ENCODE measurements at regions not wholly inside any gene's neighbourhood (a gene's known extent, or its start where the extent isn't known, plus 50 kb on each side); places are given as distances from the start of the nearest gene placed in this dataset.
"Not testable (repeated sequence)": the region's sequence is repeated elsewhere in the genome, so short reads cannot be mapped to it uniquely, and the experiment has no call there.

DNA sequence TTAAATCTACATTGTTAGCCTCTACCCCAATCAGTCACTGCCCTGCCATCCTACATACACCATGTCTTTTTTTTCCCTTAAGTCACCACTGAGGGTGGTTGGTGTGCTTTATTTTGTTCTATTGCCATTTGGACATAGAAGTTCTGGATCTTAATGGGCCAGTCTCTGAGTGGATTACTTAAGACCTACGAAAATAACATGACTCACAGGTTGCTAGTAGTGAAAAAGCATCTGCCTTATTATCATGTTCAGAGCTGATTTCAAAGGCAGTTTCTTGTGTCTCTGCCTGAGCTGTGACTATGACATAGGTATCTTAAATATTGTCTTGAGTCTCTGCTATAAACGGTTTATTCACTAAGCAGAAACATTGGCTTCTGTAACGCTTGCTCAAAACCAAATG is 410.8 kb downstream of the MDFIC start:
- DNase-seq: no peak

DNA sequence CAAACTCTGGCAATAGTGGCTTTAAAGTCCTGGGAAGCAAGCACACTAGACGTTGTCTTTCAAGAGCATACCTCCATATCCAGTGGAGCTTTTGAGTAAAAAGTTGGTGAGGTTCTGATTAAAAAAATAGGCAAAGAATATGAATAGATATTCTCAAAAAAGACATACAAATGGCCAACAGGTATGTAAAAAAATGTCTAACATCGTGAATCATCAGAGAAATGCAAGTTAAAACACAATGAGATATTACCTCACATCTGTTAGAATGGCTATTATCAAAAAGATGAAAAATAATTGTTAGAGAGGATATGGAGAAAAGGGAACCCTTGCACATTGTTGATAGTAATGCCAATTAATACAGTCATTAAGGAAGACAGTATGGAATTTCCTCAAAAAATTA is 407.1 kb downstream of the MDFIC start:
- DNase-seq: no peak

DNA sequence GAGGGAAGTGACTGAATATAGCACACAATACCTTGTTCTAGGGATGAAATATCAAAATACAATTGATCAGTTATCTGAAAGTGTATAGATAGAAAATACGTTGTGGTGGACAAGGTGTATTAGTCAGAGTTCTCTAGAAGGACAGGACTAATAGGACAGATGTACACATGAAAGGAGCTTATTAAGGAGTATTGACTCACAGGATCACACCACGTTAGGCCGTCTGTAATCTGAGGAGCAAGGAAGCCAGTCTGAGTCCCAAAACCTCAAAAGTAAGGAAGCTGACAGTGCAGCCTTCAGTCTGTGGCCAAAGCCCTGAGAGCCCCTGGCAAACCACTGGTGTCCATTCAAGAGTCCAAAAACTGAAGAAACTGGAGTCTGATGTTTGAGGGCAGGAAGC is 406.1 kb downstream of the MDFIC start:
- no peak for DNase-seq

DNA sequence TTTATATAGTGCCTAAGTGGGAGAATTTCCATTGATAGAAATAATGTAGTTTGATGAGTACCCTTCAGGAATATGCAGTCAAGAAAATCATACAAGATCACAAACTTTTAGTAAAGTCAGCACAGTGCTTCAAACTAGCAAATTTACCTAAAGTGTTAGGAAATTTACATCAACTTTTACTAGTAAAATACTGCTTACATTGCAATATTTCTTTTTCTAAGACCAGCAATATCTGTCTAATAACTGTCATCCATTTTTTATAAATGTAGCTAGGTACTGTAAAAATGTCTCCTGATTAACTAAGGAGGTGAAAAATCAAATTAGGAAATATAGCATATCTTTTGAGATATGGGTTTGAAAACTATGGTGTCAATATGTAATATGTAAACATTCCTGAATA is 405.4 kb downstream of the MDFIC start:
- no peak for DNase-seq

DNA sequence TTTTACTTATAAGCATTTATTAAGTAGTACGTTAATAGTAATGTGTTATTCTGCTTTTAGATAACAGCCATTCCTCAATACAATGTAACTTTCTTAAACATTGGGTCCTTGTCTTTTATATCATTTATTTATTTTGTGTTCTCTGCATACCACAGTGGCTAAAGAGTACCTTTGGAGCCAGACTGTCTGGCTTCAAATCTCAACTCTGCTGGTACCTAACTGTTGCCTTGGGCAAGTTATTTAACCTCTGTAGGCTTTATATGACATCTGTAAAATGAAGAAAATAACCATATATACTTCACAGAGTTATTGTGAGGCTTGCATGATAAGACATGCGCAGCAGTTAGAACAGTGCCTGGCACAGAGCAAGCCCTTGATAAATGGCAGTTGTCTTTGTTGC is 397.6 kb downstream of the MDFIC start:
- DNase-seq: no peak

DNA sequence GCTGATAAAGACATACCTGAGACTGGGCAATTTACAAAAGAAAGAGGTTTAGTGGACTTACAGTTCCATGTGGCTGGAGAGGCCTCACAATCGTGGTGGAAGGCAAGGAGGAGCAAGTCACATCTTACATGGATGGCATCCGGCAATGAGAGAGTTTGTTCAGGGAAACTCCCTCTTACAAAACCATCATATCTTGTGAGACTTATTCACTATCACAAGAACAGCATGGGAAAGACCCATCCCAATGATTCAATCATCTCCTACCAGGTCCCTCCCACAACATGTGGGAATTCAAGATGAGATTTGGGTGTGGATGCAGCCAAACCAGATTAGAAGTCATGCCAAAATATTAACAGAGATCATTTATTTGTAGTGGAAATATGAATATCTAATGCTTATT is 388.4 kb downstream of the MDFIC start:
- DNase-seq: not testable (repeated sequence)

DNA sequence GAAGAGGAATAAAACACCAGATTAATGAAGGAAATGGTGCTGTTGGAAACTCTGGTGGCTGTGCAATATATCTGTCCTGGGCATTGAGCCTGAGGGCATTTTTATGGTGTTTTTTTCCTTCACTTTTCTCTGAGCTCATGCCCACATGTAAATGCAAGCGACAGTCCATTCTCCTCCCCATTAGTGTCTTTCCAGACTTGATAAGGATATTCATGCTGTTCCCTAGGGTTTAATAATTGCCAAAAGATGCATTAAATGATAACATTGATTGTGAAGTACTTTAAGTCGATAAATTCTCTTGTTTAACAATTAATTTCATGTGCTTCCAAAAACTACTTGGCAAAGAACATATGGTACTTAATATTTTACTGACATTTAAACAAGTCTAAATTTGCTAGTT is 384.7 kb downstream of the MDFIC start:
- DNase-seq: no peak

DNA sequence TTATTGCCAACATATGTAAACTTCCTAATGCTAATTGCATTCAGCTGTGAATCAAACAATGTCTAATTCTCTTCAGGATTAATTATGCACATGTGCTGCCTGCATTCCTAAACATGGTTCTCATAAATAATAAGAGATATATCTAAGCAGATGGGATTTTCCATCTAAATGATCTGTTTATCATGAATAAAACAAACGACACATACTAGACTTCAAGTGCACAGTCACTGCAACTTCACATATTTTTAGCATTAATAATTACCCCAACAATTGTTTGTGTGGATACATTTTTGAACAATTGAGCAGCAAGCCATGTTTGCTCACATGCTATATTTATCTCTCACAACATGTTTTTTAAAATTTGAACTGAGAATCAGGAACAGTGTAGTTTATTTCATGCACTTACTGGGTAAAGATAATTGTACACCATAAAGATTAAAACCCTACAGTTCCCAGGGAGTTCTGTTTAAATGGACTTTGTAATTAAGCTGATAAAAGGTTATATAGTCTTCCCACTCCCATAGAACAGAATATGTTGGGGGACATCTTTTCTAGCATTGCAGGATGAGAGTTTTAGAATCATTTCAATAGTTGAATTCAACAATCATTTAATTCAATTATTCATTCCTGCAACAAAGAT is 378.5 kb downstream of the MDFIC start:
- DNase-seq: no peak

DNA sequence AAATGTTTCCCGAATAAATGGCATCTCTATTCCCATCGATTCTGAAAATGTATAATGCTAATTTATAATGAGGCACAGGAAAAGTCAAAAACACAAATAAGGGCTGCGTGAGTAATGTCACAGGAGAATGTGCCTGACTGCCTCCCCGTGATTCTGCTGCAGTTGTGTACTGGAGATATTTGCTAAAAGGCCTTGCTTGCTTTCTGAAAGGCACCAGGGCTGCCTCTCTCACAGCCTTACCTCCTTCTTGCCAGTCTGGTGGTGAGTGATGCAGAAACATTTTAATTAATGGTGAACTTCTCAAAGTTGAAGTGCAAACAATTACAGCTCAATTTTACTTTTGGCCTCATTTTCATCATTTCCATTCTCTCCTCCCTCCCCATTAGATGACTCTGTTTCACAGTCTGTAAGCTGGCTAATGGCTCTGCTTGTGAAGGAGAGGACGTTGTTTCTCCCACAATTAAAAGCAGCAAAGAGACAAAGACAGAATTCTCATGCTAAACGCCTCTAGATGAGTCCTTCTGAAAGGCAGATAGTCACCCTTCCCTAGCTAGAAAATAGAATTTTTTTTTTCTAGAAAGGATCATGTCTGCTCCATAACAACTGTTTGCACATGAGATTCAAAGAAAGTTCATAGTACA is 377.6 kb downstream of the MDFIC start:
- DNase-seq: no peak

DNA sequence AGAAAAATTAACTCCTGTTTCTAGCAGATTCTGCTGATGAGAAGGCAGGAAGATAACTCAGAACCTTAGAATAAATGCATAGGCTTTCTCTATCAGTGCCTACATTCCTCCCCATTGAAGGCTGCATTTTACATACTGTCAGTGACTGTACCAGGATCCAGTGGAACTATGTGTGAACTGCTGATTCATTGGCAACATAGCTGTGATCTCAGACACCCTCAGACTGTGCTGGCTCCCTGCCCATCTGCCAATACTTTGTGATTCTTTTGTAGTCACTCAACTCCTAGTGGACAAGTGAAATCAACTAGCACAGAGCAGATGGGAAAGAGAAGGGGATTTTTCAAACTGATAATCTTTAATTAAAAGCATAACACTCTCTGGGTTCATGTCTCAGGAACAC is 375.8 kb downstream of the MDFIC start:
- DNase-seq: no peak

DNA sequence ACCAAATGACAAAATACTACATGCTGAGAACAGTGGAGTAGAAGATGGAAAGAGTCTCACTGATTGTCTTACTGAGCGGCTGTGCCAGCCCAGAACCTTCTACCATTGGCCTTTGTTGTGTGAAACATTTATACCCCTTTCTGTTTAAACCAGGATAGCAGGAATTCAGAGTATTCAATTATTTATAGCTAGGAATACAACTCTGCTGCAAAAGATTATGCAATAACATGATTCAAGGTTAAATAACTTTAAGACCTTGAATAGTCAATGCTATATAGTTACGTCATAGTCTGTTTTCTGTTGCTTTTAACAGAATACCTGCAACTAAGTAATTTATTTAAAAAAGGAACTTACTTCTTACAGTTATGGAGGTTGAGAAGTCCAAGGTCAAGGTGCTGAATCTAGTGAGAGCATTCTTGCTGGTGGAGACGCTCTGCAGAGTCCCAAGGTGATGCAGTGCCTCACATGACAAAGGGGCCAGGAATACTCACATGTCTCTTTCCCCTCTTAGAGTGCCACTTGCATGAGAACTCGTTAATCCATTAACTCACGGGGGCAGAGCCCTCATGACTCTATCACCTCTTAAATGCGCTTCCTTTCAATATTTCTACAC is 371.8 kb downstream of the MDFIC start:
- no peak for DNase-seq

DNA sequence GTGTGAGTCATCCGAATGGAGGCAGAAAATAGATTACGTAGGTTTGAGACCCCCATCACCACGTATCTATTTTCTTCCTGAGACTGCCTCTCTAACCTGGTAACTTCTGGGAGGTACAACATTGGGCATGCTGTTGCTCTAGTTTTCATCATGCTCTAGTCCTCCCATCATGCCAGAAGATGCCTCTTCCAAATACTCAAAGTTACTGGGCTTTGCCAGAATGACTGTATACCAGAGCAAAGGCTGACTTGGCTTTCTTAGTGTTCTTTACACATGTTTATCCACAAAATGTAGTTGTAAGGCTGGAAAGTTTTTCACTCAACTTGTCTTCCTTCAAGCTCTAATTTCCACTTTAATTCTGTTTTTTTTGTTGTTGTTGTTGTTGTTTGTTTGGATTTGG is 370.5 kb downstream of the MDFIC start:
- no peak for DNase-seq

DNA sequence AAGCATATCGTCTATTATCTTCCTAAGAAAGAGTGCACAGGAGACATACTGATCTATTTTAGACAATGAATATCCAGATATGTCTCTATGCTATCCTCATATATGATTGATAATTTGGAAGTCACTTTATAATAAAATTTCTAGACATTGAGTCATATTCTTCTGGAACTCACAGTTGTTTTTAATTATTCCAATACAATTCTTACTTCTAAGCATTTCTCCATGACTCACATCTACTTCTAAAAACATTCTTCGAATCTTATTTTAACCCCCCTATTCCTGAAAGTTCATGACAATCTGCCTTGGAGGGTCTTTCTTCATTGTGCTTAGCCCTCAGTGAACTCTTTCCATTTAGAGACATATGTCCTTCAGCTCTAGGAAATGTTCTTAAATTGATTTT is 368.1 kb downstream of the MDFIC start:
- no peak for DNase-seq

DNA sequence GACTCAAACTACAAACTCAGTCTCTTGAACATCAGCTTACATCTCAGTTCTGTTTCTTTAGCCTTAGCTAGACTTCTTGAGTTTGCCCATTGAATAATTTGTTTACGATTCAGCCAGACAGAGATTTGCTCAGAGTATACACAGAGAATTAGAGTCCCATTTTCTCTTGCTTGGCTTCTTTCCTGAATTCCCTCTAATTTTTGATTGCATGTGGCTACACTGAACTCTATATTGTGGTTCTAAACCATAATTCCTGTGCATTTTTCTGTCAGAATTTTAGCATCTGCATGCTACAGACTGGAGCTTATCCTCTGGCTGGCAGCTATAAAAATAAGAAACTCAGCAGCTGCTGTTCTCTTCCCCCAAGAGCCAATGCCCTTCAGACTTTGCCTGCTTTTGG is 354.9 kb downstream of the MDFIC start:
- DNase-seq: no peak

DNA sequence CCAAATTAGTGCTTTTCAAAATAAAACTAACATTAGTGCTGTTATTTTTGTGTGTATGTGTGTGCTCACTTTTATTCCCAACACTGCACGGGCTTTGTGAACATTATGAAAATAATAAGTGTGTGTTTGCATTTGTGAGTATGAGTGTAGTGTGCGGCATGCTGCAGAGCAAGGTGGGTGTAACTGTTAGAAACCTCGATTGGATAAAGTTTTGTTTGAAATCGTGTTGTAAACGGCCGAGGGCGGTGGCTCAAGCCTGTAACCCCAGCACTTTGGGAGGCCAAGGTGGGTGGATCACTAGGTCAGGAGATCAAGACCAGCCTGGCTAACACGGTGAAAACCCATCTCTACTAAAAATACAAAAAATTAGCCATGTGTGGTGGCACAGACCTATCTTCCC is 352.0 kb downstream of the MDFIC start:
- DNase-seq: not testable (repeated sequence)

DNA sequence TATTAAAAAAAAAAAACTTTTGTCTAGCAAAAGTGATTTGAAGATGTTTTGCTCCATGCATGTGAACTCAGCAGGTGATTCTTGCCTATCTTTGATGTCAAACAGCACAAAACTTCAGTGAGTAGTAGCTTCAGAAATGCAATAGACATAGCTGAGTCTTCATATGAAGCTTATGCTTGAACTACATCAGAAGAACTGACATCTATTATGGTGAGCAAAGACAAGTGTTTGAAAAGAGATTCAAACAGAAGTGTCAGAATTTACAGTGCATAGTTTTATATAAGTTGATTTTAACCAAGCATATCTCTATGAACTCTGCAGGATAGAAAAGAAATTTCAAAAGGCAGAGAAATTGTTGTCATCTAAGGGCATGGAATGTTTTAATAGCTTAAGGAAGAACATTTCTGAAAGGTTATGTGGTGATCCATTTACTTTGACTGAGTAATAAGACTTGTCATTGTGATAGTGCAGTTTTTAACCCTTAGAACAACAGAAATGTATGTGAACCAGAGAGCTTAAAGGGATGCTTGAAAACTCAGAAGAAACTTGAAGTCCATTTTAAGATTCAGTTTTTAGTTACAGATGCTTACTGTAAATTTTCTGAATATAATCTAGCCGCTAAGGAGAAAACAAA is 351.4 kb downstream of the MDFIC start:
- no peak for DNase-seq

DNA sequence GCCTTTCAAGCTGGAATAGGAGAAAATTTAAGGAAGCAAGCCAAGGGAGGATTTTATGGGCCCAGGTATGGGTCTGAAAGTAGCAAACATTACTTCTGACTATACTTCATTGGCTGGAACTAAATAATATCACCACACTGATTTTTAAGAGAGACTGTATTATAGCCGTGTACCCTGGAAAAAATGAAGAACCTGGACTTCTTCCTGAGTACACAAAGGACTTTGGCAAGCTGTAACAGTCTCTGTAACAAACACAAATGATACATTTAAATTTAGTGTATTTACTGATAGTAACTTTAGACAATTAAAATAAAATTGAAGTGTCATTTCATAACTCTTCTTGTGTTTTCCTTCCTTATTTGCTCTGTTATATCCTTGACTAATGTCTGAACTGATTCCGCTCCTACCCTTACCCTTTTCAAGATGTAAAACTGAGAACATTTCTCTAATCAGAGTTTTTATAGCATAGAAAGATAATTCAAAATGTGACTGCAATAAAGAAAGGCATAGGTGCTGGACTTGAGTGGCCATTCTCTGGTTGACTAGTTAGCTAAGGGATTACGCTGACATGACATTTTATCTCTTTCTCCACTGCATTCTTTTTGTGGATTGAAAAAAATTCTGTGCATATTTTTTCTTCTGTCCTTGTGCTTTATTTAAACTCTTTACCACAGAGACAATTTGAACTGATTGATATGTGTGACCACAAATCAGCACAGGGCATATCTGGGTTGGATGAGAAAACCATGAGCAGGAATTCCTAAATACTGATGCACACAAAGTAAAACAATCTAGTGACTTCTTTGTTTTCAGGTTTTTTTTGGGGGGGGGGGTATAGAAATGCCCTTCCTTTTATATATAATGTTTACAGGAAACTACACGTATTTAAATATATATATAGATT is 349.7 kb downstream of the MDFIC start:
- no peak for DNase-seq

DNA sequence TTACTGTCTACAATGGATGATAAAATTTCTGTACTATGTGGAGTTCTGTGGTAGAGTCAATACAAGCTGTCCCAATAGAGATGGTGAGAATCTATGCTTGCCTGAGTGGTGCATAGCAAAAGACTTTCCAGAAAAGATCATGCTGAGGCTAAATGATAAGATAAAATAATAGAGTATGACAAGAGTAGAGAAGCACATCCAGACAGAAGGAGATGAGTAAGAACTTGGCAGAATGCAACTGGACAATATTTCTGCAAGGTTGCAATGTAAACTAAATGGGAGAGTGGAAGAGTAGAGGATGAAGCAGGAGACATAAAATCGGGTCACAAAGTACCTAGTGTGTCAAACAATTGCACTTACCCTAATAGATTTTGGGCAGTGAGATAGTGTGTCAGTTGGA is 347.6 kb downstream of the MDFIC start:
- DNase-seq: no peak

DNA sequence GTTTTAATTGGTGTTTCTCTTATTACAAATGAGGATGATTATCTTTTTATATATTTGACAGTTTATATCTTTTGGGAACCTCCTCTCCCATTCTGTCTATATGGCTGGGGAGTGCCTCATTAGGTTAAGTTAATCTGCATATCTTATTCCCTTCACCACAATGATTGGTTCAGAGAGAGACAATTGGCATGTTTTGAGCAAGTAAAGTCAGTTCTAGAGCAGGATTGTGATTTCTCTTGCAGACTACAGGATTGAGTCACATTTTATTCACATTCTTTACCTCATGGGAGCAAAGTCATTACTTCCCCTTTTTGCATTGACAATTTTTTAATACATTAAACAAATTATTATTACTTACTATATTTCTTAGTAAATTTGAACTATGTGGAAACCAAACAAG is 345.6 kb downstream of the MDFIC start:
- no peak for DNase-seq

DNA sequence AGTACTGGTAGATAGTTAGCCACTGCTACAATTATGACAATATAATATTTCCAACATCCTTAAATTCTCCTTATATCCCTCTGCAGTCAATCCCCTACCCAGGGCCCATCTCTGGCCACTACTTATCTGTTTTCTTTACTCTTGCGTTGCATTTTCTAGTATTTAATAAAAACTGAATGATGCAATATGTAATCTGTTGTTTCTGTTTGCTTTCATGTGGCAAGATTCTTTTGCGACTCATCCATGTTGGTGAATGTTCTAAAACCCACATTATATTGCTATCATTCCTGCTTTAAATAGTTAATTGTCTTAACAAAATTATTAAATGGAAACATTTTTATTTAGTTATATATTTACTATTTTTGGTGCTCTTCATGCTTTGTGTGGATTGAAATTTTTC is 338.5 kb downstream of the MDFIC start:
- DNase-seq: no peak

DNA sequence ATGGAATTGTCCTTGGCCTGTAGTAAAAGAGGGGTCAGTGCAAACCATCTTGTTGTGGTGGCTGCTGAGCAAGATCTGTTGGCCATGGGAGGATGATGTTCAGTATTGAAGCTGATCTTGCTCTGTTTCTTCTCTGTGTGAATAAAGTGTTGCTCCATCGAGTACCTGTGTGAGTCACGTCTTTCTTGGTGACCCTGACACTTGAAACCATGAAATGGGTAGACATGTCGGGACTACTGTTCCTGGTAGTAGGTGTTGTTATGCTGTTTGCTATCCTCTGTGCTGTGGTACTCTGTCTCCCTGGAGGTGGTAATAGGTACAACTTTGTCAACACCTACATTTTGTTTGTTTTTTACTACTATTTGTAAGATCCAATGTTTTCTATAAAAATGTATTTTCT is 330.6 kb downstream of the MDFIC start:
- DNase-seq: no peak

DNA sequence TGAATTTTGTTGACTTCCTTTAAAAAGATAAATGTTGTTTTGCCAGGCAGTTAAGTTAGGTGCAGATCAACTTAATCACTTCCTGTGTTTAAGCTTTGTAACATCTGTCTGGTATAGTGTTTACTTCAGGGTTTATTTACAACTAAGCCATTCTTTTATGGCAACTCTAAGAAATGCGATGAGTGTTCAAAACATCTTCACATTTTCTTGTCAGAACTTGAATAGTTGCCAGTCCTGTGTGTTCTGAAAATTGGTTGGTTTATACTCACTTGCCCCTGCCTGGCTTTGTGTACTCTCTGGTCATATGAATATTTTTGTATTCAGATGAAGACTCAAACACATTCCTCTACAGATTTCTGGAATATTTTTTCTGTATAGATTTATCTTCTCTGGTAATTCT is 327.2 kb downstream of the MDFIC start:
- no peak for DNase-seq

DNA sequence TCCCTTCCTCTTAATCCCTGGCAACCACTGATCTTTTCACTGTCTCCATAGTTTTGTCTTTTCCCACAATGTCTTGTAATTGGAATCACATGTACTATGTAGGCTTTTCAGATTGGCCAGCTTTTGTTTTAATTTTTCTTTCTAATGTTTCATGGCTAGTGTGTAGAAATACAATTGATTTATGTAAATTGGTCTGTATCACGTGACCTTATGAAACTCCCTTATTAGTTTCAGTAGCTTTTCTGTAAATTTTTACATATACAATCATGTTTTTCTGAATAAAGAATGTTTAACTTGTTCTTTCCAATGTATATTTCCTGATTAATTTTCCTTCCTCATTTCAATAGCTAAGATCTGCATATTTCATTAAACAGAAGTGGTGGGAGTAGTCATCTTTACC is 319.3 kb downstream of the MDFIC start:
- DNase-seq: no peak
